ENCODE measurements at regions not wholly inside any gene's neighbourhood (a gene's known extent, or its start where the extent isn't known, plus 50 kb on each side); places are given as distances from the start of the nearest gene placed in this dataset.
"Not testable (repeated sequence)": the region's sequence is repeated elsewhere in the genome, so short reads cannot be mapped to it uniquely, and the experiment has no call there.

DNA sequence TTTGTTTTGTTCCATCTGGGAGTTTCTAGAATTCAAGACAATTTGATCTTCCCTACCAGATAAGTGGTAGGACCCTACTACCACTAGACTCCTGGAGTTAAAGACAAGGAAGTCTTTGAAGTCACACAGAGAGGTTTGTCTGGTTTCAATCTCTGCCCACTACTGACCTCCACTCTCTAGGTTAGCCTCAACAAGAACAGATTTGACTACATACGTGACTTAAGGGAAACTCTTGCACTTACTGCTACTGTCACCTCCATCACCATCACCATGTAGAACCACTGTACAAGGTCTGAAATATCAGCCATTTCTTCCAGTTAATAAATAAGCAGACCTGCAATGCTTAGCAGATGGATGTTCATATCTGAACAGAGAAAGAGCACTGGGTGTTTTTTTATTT, 148.3 kb upstream of the ARHGEF26 start:
- no peak for DNase-seq (ENCODE audit: insufficient read length)
- TF ChIP-seq POLR2A (IDR thresholded peaks at IDR 0.05; ENCODE audit: low read depth, low read length) = no peak
- no peak for TF ChIP-seq POLR2AphosphoS5 (IDR thresholded peaks at IDR 0.05; ENCODE audit: low read depth, low read length)
- TF ChIP-seq TAF1 (IDR thresholded peaks at IDR 0.05; ENCODE audit: borderline replicate concordance, low read depth, low read length) = no peak
- peak; percentile 27 for FAIRE-seq

DNA sequence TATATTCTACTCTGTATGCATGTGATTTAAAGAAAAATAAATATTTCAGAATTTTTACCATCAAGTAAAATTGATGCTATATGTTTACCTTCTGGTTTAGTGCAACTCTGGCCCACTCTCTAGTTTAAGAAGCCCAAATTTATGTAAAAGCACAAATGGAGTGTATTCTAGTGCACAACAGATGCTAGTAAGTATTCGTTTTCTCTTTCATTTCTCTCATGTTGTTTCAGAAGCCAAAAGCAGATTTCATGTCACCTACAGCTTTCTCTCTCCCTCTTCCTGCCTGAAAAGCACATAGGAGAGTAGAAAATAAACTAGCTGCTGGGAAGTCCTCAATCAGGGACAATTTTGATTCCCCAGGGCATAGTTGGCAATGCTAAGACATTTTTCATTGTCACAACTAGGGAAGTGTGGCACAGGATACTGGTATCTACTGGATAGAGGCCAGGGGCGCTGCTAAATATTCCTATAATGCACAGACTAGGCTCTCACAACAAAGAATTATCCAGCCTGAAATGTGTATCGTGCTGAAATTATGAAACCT, 147.4 kb upstream of the ARHGEF26 start:
- TF ChIP-seq POLR2AphosphoS5 (IDR thresholded peaks at IDR 0.05; ENCODE audit: low read depth, low read length) (no peak), POLR2A (IDR thresholded peaks at IDR 0.05; ENCODE audit: low read depth, low read length) (no peak), TAF1 (IDR thresholded peaks at IDR 0.05; ENCODE audit: borderline replicate concordance, low read depth, low read length) (no peak)
- FAIRE-seq (peak; percentile 9), DNase-seq (ENCODE audit: insufficient read length) (no peak)

GRCh38 chr3:153974614-153975013, 146.6 kb upstream of the ARHGEF26 start:
- FAIRE-seq = no peak
- no peak for DNase-seq (ENCODE audit: insufficient read length)
- TF ChIP-seq POLR2A (IDR thresholded peaks at IDR 0.05; ENCODE audit: low read depth, low read length) (no peak), POLR2AphosphoS5 (IDR thresholded peaks at IDR 0.05; ENCODE audit: low read depth, low read length) (no peak), TAF1 (IDR thresholded peaks at IDR 0.05; ENCODE audit: borderline replicate concordance, low read depth, low read length) (no peak)

DNA sequence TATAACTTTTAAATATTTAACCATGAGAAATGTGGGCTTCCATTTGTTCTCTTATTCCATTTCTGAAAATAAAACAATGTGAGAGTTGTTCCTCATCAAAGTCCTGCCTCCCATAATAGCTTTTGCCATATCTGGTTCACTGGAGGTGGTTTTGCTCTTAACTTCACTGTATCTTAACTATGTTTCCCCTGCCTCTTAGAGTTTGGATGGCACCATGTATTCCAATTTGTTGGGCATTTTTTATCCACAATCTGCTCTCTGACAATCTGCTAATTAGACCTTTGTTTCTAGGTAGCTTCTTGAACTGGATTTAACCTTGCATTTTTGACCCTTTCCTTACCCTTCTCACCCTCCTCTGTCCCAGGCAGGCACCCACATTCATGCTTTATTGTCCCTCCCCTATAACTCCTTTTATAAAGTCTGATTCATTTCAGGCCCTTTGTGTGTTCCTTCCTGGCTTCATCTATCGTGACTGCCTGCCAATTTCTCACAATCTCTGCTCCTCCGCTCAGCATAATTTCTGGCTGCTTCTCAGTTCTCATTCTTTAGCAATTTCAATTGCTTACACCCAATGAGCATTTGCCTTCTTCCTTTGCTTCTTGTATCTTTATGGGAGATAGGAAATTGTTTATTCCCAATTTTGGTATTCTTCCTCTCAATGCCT, 144.2 kb upstream of the ARHGEF26 start:
- DNase-seq (ENCODE audit: insufficient read length) = no peak
- FAIRE-seq = no peak
- TF ChIP-seq POLR2AphosphoS5 (IDR thresholded peaks at IDR 0.05; ENCODE audit: low read depth, low read length) (no peak), POLR2A (IDR thresholded peaks at IDR 0.05; ENCODE audit: low read depth, low read length) (no peak), TAF1 (IDR thresholded peaks at IDR 0.05; ENCODE audit: borderline replicate concordance, low read depth, low read length) (no peak)

GRCh38 chr3:153978006-153978405, 143.2 kb upstream of the ARHGEF26 start:
- no peak for FAIRE-seq
- TF ChIP-seq POLR2AphosphoS5 (IDR thresholded peaks at IDR 0.05; ENCODE audit: low read depth, low read length) (no peak), TAF1 (IDR thresholded peaks at IDR 0.05; ENCODE audit: borderline replicate concordance, low read depth, low read length) (no peak), POLR2A (IDR thresholded peaks at IDR 0.05; ENCODE audit: low read depth, low read length) (no peak)

DNA sequence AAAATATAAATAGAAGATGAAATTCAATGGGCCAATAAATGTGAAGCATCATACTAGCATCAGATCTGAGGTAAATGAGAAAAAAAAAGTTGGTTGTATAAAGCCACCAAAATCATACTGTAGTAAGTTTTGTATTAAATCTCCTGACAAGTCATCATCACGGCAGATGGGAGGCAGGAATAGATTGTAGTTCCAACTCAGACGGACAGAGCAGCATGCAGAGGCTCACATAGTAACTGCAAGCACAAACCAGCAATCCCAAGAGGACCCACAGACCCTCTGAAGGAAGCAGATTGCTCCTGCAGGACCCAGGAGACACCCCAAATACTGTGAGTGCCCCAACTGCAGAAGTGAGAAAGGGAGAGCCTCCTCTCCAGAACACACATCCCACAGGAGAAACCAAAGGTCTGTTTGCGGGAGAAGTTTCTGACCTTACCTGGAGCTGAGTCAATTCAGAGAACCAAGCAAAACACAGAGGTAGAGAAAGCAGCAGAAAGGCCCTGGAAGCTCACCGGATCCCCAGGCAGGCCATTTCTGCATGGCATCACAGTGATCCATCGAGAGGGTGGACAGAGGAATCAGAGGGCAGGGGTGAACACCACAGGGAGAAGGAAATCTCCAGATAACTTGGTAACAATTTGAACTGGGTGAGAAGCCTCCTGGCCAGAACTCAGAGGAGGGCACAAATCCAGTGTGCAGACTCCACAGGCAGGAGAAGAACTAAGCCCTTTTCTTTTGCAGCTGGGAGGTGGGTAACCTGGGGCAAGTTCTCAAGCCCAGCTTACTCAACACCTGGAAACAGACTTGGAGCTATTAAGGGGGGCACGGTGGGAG, 141.6 kb upstream of the ARHGEF26 start:
- DNase-seq (ENCODE audit: insufficient read length) (no peak), FAIRE-seq (no peak)
- TF ChIP-seq POLR2AphosphoS5 (IDR thresholded peaks at IDR 0.05; ENCODE audit: low read depth, low read length) (no peak), POLR2A (IDR thresholded peaks at IDR 0.05; ENCODE audit: low read depth, low read length) (no peak), TAF1 (IDR thresholded peaks at IDR 0.05; ENCODE audit: borderline replicate concordance, low read depth, low read length) (no peak)

More at GRCh38 chr3:153978006-153978405, 143.2 kb upstream of the ARHGEF26 start:
- DNase-seq (ENCODE audit: insufficient read length) = no peak

DNA sequence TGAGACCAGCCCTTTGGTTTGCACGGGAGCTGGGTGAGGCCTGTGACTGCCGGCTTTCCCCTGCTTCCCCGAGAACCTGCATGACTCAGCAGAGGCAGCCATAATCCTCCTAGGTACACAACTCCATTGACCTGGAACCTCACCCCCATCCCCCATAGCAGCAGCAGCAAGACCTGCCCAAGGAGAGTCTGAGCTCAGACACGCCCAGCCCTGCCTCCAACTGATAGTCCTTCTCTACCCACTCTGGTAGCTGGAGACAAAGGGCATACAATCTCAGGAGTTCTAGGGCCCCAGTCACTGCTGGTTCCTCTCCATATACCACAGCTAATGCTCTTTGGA, 141.0 kb upstream of the ARHGEF26 start:
- FAIRE-seq = no peak
- DNase-seq (ENCODE audit: insufficient read length) = no peak
- TF ChIP-seq POLR2A (IDR thresholded peaks at IDR 0.05; ENCODE audit: low read depth, low read length) = no peak
- no peak for TF ChIP-seq TAF1 (IDR thresholded peaks at IDR 0.05; ENCODE audit: borderline replicate concordance, low read depth, low read length)
- TF ChIP-seq POLR2AphosphoS5 (IDR thresholded peaks at IDR 0.05; ENCODE audit: low read depth, low read length) = no peak

DNA sequence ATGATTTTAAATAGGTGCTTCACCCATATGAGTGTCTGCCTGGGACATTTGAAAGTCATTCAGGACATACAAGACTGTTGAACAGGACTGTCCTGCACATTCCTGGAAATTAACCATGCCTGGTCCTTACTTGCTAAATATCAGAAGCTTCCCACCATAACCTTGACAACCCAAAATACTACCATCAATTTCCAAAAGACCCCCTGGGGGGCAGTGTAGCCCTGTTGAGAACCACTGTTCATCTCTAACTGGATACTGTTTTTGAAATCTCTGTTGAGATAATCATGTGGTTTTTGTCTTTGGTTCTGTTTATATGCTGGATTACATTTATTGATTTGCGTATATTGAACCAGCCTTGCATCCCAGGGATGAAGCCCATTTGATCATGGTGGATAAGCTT, 123.8 kb upstream of the ARHGEF26 start:
- not testable (repeated sequence) for DNase-seq (ENCODE audit: insufficient read length); FAIRE-seq

GRCh38 chr3:154003649-154004048, 117.5 kb upstream of the ARHGEF26 start:
- DNase-seq (ENCODE audit: insufficient read length) = no peak
- TF ChIP-seq TAF1 (IDR thresholded peaks at IDR 0.05; ENCODE audit: borderline replicate concordance, low read depth, low read length) = no peak
- no peak for TF ChIP-seq POLR2A (IDR thresholded peaks at IDR 0.05; ENCODE audit: low read depth, low read length)
- TF ChIP-seq POLR2AphosphoS5 (IDR thresholded peaks at IDR 0.05; ENCODE audit: low read depth, low read length) = no peak
- FAIRE-seq = no peak

- DNase-seq (ENCODE audit: insufficient read length) (no peak), FAIRE-seq (no peak)
- no peak for TF ChIP-seq POLR2A (IDR thresholded peaks at IDR 0.05; ENCODE audit: low read depth, low read length)
- TF ChIP-seq POLR2AphosphoS5 (IDR thresholded peaks at IDR 0.05; ENCODE audit: low read depth, low read length) = no peak
- TF ChIP-seq TAF1 (IDR thresholded peaks at IDR 0.05; ENCODE audit: borderline replicate concordance, low read depth, low read length) = no peak
Observed at GRCh38 chr3:154011036-154011435, 110.2 kb upstream of the ARHGEF26 start.

DNA sequence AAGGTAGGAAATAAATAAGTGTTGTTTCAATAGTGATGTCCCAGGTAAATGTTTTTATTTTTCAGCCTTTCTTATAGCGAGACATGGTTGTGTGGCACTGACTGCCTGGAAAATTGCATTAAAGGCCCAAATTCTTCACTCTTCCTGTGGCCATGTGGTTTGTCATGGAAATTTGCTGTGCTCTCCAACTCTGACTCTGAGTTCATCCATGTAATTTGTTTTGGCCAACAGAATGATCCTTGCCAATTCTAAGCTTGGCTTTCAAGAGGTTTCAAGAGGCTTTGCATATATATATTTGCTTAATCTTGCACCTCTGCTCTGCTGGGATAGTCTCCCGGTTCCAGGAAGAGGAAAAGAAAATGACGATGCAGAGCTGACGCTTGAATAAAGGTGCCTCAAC, 107.5 kb upstream of the ARHGEF26 start:
- FAIRE-seq = no peak
- TF ChIP-seq TAF1 (IDR thresholded peaks at IDR 0.05; ENCODE audit: borderline replicate concordance, low read depth, low read length) (no peak), POLR2A (IDR thresholded peaks at IDR 0.05; ENCODE audit: low read depth, low read length) (no peak), POLR2AphosphoS5 (IDR thresholded peaks at IDR 0.05; ENCODE audit: low read depth, low read length) (no peak)
- no peak for DNase-seq (ENCODE audit: insufficient read length)

GRCh38 chr3:154015307-154015706, 105.9 kb upstream of the ARHGEF26 start:
- TF ChIP-seq POLR2AphosphoS5 (IDR thresholded peaks at IDR 0.05; ENCODE audit: low read depth, low read length) = no peak
- no peak for TF ChIP-seq TAF1 (IDR thresholded peaks at IDR 0.05; ENCODE audit: borderline replicate concordance, low read depth, low read length)
- no peak for TF ChIP-seq POLR2A (IDR thresholded peaks at IDR 0.05; ENCODE audit: low read depth, low read length)
- FAIRE-seq = no peak

More at GRCh38 chr3:154015307-154015706, 105.9 kb upstream of the ARHGEF26 start:
- no peak for DNase-seq (ENCODE audit: insufficient read length)
